ENCODE measurements at regions not wholly inside any gene's neighbourhood (a gene's known extent, or its start where the extent isn't known, plus 50 kb on each side); places are given as distances from the start of the nearest gene placed in this dataset.

DNA sequence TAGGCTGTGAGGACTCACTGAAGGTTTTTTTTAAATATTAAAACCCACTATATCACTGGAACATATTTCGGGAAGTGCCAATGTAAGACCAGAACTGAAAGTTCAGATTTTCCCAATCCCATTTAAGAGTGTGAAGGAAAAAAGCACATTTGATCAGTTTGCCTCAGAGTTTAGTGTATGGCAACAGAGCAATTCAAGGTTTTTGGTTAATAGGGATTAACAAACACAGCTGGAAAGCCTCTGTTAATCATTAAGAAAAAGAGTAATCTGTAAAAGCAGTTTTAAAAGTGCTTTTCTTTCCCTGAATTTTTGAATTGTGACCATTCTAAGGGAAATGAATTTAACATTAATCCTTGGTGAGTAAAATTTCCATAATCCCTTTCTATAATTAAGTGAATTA, 60.4 kb downstream of the NPY5R start:
- H3K4me1 ChIP-seq (ENCODE audit: control insufficient read depth, insufficient read depth, low read length), result no peaks in the 10 kb centered on the region
- H3K36me3 ChIP-seq (ENCODE audit: control insufficient read depth in 2 of 2, insufficient read depth in 1 of 2, low read length in 2 of 2), result no peaks in the 10 kb centered on the region
- ChIA-PET POLR2A (no interaction called here), CTCF (no interaction called here)
- no peaks in the 10 kb centered on the region for H3K9me3 ChIP-seq (ENCODE audit: control insufficient read depth, insufficient read depth, low read depth, low read length)
- H3K4me3 ChIP-seq (ENCODE audit: low read depth, low read length), result no peak overlapping the region
- H3K27ac ChIP-seq (ENCODE audit: extremely low read depth, low read depth, low read length), result no peak overlapping the region
- no peak for TF ChIP-seq ZNF621 (tag by site-specific recombination; IDR thresholded peaks at IDR 0.05)
- no peak for TF ChIP-seq ZNF121 (tag by site-specific recombination; IDR thresholded peaks at IDR 0.05)
- TF ChIP-seq SP3 (tag by site-specific recombination; IDR thresholded peaks at IDR 0.05), result no peak
- no peak for TF ChIP-seq ZNF311 (tag by site-specific recombination; IDR thresholded peaks at IDR 0.05; ENCODE audit: borderline replicate concordance)
- no peak for TF ChIP-seq PRDM1 (tag by site-specific recombination; IDR thresholded peaks at IDR 0.05)
- TF ChIP-seq BCL6B (tag by site-specific recombination; IDR thresholded peaks at IDR 0.05), result no peak
- no peak for TF ChIP-seq ZNF2 (tag by site-specific recombination; IDR thresholded peaks at IDR 0.05)
- no peak for TF ChIP-seq HOXA7 (CRISPR knock-in tag; IDR thresholded peaks at IDR 0.05; ENCODE audit: borderline replicate concordance)
